ENCODE measurements at regions not wholly inside any gene's neighbourhood (a gene's known extent, or its start where the extent isn't known, plus 50 kb on each side); places are given as distances from the start of the nearest gene placed in this dataset.

GRCh38 chr5:52504584-52505240 is 283.0 kb upstream of the ITGA1 start:
- DNase-seq: no peak

GRCh38 chr5:52517667-52518066 is 270.0 kb upstream of the ITGA1 start:
- no peak for DNase-seq

- DNase-seq: no peak
Measured at GRCh38 chr5:52520171-52520570, 267.5 kb upstream of the ITGA1 start.

GRCh38 chr5:52521236-52521635 is 266.5 kb upstream of the ITGA1 start:
- no peak for DNase-seq

- DNase-seq: no peak
Measured at GRCh38 chr5:52523701-52524100, 264.0 kb upstream of the ITGA1 start.

GRCh38 chr5:52531105-52531504 is 256.6 kb upstream of the ITGA1 start:
- no peak for DNase-seq

GRCh38 chr5:52543594-52543993 is 244.1 kb upstream of the ITGA1 start:
- DNase-seq: no peak

- DNase-seq: no peak
Measured at GRCh38 chr5:52544738-52545137, 243.0 kb upstream of the ITGA1 start.

- DNase-seq: no peak
Measured at GRCh38 chr5:52554293-52554692, 233.4 kb upstream of the ITGA1 start.

- no peak for DNase-seq
Measured at GRCh38 chr5:52560366-52560765, 227.3 kb upstream of the ITGA1 start.

- no peak for DNase-seq
Measured at GRCh38 chr5:52562473-52562872, 225.2 kb upstream of the ITGA1 start.

- DNase-seq: no peak
Measured at GRCh38 chr5:52564587-52564986, 223.1 kb upstream of the ITGA1 start.

- no peak for DNase-seq
Measured at GRCh38 chr5:52577546-52577945, 210.2 kb upstream of the ITGA1 start.

GRCh38 chr5:52579391-52579790 is 208.3 kb upstream of the ITGA1 start:
- no peak for DNase-seq

- no peak for DNase-seq
Measured at GRCh38 chr5:52580921-52581320, 206.8 kb upstream of the ITGA1 start.

GRCh38 chr5:52582313-52582712 is 205.4 kb upstream of the ITGA1 start:
- no peak for DNase-seq

GRCh38 chr5:52587131-52587530 is 200.6 kb upstream of the ITGA1 start:
- no peak for DNase-seq

- no peak for DNase-seq
Measured at GRCh38 chr5:52597625-52598024, 190.1 kb upstream of the ITGA1 start.

- DNase-seq: no peak
Measured at GRCh38 chr5:52598968-52599367, 188.7 kb upstream of the ITGA1 start.

- DNase-seq: no peak
Measured at GRCh38 chr5:52603778-52604554, 183.8 kb upstream of the ITGA1 start.

GRCh38 chr5:52605317-52606313 is 182.1 kb upstream of the ITGA1 start:
- no peak for DNase-seq

GRCh38 chr5:52607227-52607824 is 180.4 kb upstream of the ITGA1 start:
- DNase-seq: no peak

- DNase-seq: no peak
Measured at GRCh38 chr5:52620315-52620714, 167.4 kb upstream of the ITGA1 start.
